AG04449 (cell line): ENCODE measurements at regions not wholly inside any gene's neighbourhood (a gene's known extent, or its start where the extent isn't known, plus 50 kb on each side); places are given as distances from the start of the nearest gene placed in this dataset.

Experiments used
- CTCF ChIA-PET: fragments of 350-600 bp; formaldehyde crosslinking; extraction: SDS; loops from one replicate; lab custom pipeline; 2021; ENCODE audit warnings: antibody characterized with exemption; lab: Yijun Ruan, JAX
- POLR2A ChIA-PET: fragments of 400-600, 350-600 bp; formaldehyde crosslinking; extraction: SDS; loops from one replicate; lab custom pipeline; 2020; ENCODE audit warnings: antibody characterized with exemption, inconsistent platforms; lab: Yijun Ruan, JAX
- DNase-seq: peaks from one replicate; pipeline ENCODE4 v3.0.0-alpha.2; 2010; ENCODE audit warnings: low read depth, low spot score
- H3K4me3 ChIP-seq: 2 replicates; pipeline ENCODE4 v1.5.1; 2011; ENCODE audit warnings: low read depth, mild to moderate bottlenecking, control low read depth, low read length
- TF ChIP-seq, protein P1 (sequence below): IDR thresholded peaks from one replicate; pipeline ENCODE4 v1.5.1; 2011; ENCODE audit warnings: mild to moderate bottlenecking, moderate library complexity, low read length, control low read depth, inconsistent platforms; ENCODE audit not compliant: insufficient read depth; ENCODE audit errors: missing control alignments

- ChIA-PET POLR2A (interaction anchor here (0.8 kb wide), 1 partner anchor 16 kb away, joined by 3 read pairs; no protein-coding TSS in a partner anchor), CTCF (interaction anchor here (0.8 to 1.4 kb wide), 3 partner anchors 17 to 554 kb away, joined by 3 to 6 read pairs (median 3); no protein-coding TSS in a partner anchor)
- TF ChIP-seq, protein P1, sequence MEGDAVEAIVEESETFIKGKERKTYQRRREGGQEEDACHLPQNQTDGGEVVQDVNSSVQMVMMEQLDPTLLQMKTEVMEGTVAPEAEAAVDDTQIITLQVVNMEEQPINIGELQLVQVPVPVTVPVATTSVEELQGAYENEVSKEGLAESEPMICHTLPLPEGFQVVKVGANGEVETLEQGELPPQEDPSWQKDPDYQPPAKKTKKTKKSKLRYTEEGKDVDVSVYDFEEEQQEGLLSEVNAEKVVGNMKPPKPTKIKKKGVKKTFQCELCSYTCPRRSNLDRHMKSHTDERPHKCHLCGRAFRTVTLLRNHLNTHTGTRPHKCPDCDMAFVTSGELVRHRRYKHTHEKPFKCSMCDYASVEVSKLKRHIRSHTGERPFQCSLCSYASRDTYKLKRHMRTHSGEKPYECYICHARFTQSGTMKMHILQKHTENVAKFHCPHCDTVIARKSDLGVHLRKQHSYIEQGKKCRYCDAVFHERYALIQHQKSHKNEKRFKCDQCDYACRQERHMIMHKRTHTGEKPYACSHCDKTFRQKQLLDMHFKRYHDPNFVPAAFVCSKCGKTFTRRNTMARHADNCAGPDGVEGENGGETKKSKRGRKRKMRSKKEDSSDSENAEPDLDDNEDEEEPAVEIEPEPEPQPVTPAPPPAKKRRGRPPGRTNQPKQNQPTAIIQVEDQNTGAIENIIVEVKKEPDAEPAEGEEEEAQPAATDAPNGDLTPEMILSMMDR: no peak
- no peak for DNase-seq
- H3K4me3 ChIP-seq: no peak overlapping the region
These were observed 399.0 kb upstream of the MEF2C start for GRCh38 chr5:89281766-89282553.

DNA sequence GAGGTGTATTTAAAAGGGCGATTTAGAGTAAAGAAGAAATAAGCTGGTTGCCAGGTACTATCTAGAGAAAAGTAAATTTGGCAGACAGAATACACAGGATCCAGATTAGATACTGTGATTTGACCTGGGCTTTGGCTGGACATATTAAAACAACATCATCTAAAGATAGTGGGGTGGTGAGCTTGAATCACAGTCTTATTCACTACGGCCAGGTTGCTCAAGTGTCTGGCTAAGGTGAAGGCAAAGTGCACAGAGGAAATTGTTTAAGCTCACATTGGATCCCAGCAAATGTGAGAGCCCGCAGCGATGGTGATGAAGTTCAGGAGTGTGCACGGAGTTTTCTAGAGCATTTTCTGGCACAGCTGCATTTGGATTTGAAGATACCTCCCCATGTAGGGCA, 398.2 kb upstream of the MEF2C start:
- no peak overlapping the region for H3K4me3 ChIP-seq
- TF ChIP-seq, protein P1: no peak
- ChIA-PET POLR2A (no interaction called here), CTCF (interaction anchor here (1.0 to 1.4 kb wide), 2 partner anchors 17 to 553 kb away, joined by 3 to 6 read pairs; no protein-coding TSS in a partner anchor)
- DNase-seq: no peak

DNA sequence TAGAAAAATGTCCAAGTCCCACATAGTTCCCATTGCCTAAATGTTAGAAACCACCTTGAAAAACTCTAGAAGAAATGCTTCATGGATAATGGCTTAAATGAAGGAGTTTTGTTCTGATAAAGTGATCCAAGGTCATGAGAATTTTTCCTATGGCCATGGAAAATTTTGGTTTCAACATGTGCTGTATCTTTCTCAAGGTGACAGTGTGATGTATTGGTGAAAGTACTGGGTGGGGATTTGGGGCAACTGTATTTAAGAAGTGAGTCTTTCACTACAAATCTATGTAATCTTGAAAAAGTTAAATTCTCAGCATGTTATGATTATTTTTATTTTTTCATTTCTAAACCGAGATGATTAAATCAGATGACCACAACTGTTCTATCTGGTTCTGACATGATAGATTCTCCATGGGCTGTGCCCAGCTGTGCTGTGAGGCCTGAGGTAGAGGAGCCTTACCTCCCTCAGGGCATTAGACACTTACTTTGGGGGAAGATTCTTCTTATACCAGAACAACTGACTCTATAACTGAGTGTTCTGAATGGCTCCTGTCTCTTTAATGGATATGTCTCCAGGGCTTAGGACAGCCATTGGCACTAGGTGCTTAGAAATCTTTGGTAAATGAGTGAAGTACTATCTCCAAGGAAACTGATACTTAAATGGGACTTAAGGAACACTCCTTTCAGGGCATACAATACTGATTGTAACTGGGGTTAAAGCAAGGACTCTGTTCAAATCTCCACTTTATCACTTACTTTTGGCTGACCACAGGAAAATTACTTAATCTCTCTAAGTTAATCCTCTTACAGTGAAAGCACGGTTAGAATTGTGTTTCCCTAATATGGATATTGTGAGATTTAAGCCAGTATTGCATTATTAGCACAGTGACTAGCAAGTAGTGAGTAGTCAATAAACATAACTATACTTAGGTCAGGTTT, 397.4 kb upstream of the MEF2C start:
- ChIA-PET POLR2A (no interaction called here), CTCF (interaction anchor here (1.0 to 1.4 kb wide), 2 partner anchors 16 to 553 kb away, joined by 3 to 6 read pairs; no protein-coding TSS in a partner anchor)
- DNase-seq: no peak
- no peak overlapping the region for H3K4me3 ChIP-seq
- TF ChIP-seq, protein P1: no peak

GRCh38 chr5:89279391-89280036, 396.5 kb upstream of the MEF2C start:
- no peak for DNase-seq
- POLR2A ChIA-PET: no interaction called here
- TF ChIP-seq, protein P1: no peak
- H3K4me3 ChIP-seq: no peak overlapping the region
- CTCF ChIA-PET: no interaction called here

DNA sequence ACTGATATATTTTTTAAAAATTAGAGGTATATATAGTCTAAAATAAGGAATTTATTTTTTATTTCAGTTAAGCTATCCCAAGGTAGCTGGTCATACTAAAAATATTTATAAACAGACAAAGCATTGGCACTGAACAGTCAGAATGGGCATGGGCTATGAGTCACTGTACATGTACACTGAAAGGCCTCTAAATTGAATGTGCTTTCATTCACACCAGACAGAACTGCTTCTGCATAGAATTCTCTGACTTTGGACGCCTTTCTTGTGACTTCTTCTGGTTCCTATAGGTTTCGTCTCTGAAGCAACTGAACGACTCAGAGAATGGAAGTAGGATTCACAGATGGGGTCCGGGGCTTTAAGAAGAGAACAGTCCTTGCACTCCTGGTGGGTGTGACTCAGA, 394.8 kb upstream of the MEF2C start:
- TF ChIP-seq, protein P1: no peak
- ChIA-PET POLR2A (no interaction called here), CTCF (no interaction called here)
- no peak for DNase-seq
- no peak overlapping the region for H3K4me3 ChIP-seq
